Spleen (tissue), 7 donors: ENCODE measurements at regions not wholly inside any gene's neighbourhood (a gene's known extent, or its start where the extent isn't known, plus 50 kb on each side); places are given as distances from the start of the nearest gene placed in this dataset.

Experiments
- POLR2A ChIP-seq, 3 donors: fragments of 450-650 bp; IDR thresholded peaks; one replicate each; pipeline ENCODE4 v1.5.1; 2017; ENCODE audit warnings: antibody characterized with exemption in 3 of 3, mild to moderate bottlenecking in 1 of 3
- TF ChIP-seq, protein P1 (sequence below), 11 experiments: fragments of 200-600 bp in 7 of 11; fragments of 450-650 bp in 4 of 11; sonication (generic) in 4 of 11; IDR thresholded peaks in 8 of 11; conservative IDR thresholded peaks in 3 of 11; 1 replicate in 7 of 11; 2 replicates in 4 of 11; pipeline versions ENCODE4 v1.4.0 to v1.8.0; 2016 to 2021; ENCODE audit warnings: antibody characterized with exemption in 11 of 11, inconsistent platforms in 4 of 11, mild to moderate bottlenecking in 1 of 11
- donor health status: DM: no; HTN: no; CAD: no; lungs with moderate emphysema.
- donor health status: DM: no; HTN: no; CAD: no.
- donor health status: DM: no; HTN: no; CAD: no.

GRCh38 chr9:81462801-81463200, 226.5 kb downstream of the TLE1 start:
- TF ChIP-seq, protein P1, sequence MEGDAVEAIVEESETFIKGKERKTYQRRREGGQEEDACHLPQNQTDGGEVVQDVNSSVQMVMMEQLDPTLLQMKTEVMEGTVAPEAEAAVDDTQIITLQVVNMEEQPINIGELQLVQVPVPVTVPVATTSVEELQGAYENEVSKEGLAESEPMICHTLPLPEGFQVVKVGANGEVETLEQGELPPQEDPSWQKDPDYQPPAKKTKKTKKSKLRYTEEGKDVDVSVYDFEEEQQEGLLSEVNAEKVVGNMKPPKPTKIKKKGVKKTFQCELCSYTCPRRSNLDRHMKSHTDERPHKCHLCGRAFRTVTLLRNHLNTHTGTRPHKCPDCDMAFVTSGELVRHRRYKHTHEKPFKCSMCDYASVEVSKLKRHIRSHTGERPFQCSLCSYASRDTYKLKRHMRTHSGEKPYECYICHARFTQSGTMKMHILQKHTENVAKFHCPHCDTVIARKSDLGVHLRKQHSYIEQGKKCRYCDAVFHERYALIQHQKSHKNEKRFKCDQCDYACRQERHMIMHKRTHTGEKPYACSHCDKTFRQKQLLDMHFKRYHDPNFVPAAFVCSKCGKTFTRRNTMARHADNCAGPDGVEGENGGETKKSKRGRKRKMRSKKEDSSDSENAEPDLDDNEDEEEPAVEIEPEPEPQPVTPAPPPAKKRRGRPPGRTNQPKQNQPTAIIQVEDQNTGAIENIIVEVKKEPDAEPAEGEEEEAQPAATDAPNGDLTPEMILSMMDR (IDR thresholded peaks at IDR 0.05 in 8 of 11, conservative IDR thresholded peaks at IDR 0.05 in 3 of 11), result no peak
- no peak for TF ChIP-seq POLR2A (IDR thresholded peaks at IDR 0.05)
